Dedifferentiated amniotic fluid mesenchymal stem cell (primary cell): ENCODE measurements at regions not wholly inside any gene's neighbourhood (a gene's known extent, or its start where the extent isn't known, plus 50 kb on each side); places are given as distances from the start of the nearest gene placed in this dataset.

ENCODE experiments used
- DNase-seq: peaks from one replicate; pipeline ENCODE4 v3.0.0-alpha.2; 2016; ENCODE audit errors: extremely low spot score

- no peak for DNase-seq
These were observed 51.5 kb downstream of the SST start for GRCh38 chr3:187618722-187619121.

- DNase-seq: no peak
These were observed 53.0 kb downstream of the SST start for GRCh38 chr3:187617213-187617612.

GRCh38 chr3:187616307-187616972 is 53.8 kb downstream of the SST start:
- no peak for DNase-seq

- DNase-seq: no peak
These were observed 54.6 kb downstream of the SST start for GRCh38 chr3:187615630-187616029.

- DNase-seq: no peak
These were observed 57.5 kb downstream of the SST start for GRCh38 chr3:187612656-187613055.

- no peak for DNase-seq
These were observed 59.1 kb downstream of the SST start for GRCh38 chr3:187610981-187611511.

GRCh38 chr3:187594272-187594671 is 75.9 kb downstream of the SST start:
- DNase-seq: no peak

GRCh38 chr3:187593451-187593850 is 76.7 kb downstream of the SST start:
- DNase-seq: no peak

GRCh38 chr3:187590861-187591576 is 79.2 kb downstream of the SST start:
- no peak for DNase-seq

GRCh38 chr3:187587076-187587475 is 83.1 kb downstream of the SST start:
- DNase-seq: no peak

- no peak for DNase-seq
These were observed 84.0 kb downstream of the SST start for GRCh38 chr3:187586226-187586625.

GRCh38 chr3:187572441-187572840 is 97.8 kb downstream of the SST start:
- no peak for DNase-seq

- DNase-seq: no peak
These were observed 98.5 kb downstream of the SST start for GRCh38 chr3:187571701-187572100.

GRCh38 chr3:187570776-187571175 is 99.4 kb downstream of the SST start:
- no peak for DNase-seq

- DNase-seq: peak; percentile 22
These were observed 102.0 kb downstream of the SST start for GRCh38 chr3:187568171-187568570.

GRCh38 chr3:187567661-187568121 is 102.5 kb downstream of the SST start:
- peak; percentile 72 for DNase-seq

GRCh38 chr3:187567021-187567420 is 103.2 kb downstream of the SST start:
- DNase-seq: no peak

- no peak for DNase-seq
These were observed 104.5 kb downstream of the SST start for GRCh38 chr3:187565701-187566100.

GRCh38 chr3:187558990-187559389 is 111.2 kb downstream of the SST start:
- no peak for DNase-seq

- DNase-seq: no peak
These were observed 118.8 kb downstream of the SST start for GRCh38 chr3:187551416-187551815.

GRCh38 chr3:187550446-187550845 is 119.7 kb downstream of the SST start:
- no peak for DNase-seq

- no peak for DNase-seq
These were observed 124.8 kb downstream of the SST start for GRCh38 chr3:187545366-187545765.

GRCh38 chr3:187544326-187544725 is 125.9 kb downstream of the SST start:
- DNase-seq: no peak
